IPS DF 4.7 (cell line): ENCODE measurements at regions not wholly inside any gene's neighbourhood (a gene's known extent, or its start where the extent isn't known, plus 50 kb on each side); places are given as distances from the start of the nearest gene placed in this dataset.

Experiments used
- DNase-seq: peaks from one replicate; pipeline ENCODE4 v3.0.0-alpha.2; 2013; ENCODE audit warnings: low spot score; ENCODE audit errors: extremely low read depth

GRCh38 chr13:22629374-22629773, 551.4 kb upstream of the SGCG start:
- no peak for DNase-seq

GRCh38 chr13:22642088-22642487, 538.7 kb upstream of the SGCG start:
- no peak for DNase-seq

- no peak for DNase-seq
Measured at GRCh38 chr13:22644941-22645340, 535.8 kb upstream of the SGCG start.

- DNase-seq, result no peak
Measured at GRCh38 chr13:22647156-22647850, 533.5 kb upstream of the SGCG start.

- DNase-seq, result no peak
Measured at GRCh38 chr13:22648320-22648801, 532.4 kb upstream of the SGCG start.

- no peak for DNase-seq
Measured at GRCh38 chr13:22652796-22653195, 528.0 kb upstream of the SGCG start.

GRCh38 chr13:22653866-22654265, 526.9 kb upstream of the SGCG start:
- no peak for DNase-seq

GRCh38 chr13:22655106-22655852, 525.5 kb upstream of the SGCG start:
- DNase-seq, result no peak

- no peak for DNase-seq
Measured at GRCh38 chr13:22662771-22663170, 518.0 kb upstream of the SGCG start.

GRCh38 chr13:22665506-22665905, 515.3 kb upstream of the SGCG start:
- no peak for DNase-seq

- DNase-seq, result no peak
Measured at GRCh38 chr13:22690756-22691155, 490.0 kb upstream of the SGCG start.

GRCh38 chr13:22693691-22694090, 487.1 kb upstream of the SGCG start:
- no peak for DNase-seq

GRCh38 chr13:22696433-22696832, 484.3 kb upstream of the SGCG start:
- no peak for DNase-seq

- no peak for DNase-seq
Measured at GRCh38 chr13:22698467-22698866, 482.3 kb upstream of the SGCG start.

- no peak for DNase-seq
Measured at GRCh38 chr13:22700246-22700887, 480.4 kb upstream of the SGCG start.

GRCh38 chr13:22703601-22704209, 477.1 kb upstream of the SGCG start:
- DNase-seq, result no peak

- DNase-seq, result no peak
Measured at GRCh38 chr13:22707946-22708345, 472.8 kb upstream of the SGCG start.

- no peak for DNase-seq
Measured at GRCh38 chr13:22717036-22717435, 463.7 kb upstream of the SGCG start.

GRCh38 chr13:22726726-22727125, 454.1 kb upstream of the SGCG start:
- DNase-seq, result no peak

GRCh38 chr13:22735011-22735995, 445.5 kb upstream of the SGCG start:
- DNase-seq, result no peak
